ENCODE measurements at regions not wholly inside any gene's neighbourhood (a gene's known extent, or its start where the extent isn't known, plus 50 kb on each side); places are given as distances from the start of the nearest gene placed in this dataset.

- TF ChIP-seq CTCF (IDR thresholded peaks at IDR 0.05; ENCODE audit: low read depth, low read length, missing input control) (no peak), GABPA (IDR thresholded peaks at IDR 0.05 in 1 of 2, conservative IDR thresholded peaks at IDR 0.05 in 1 of 2) (no peak), REST (IDR thresholded peaks at IDR 0.05) (no peak), SP1 (IDR thresholded peaks at IDR 0.05) (no peak), JUND (IDR thresholded peaks at IDR 0.05) (no peak), MAX (IDR thresholded peaks at IDR 0.05) (no peak), HNF4A (conservative IDR thresholded peaks at IDR 0.05) (no peak), NR2F2 (IDR thresholded peaks at IDR 0.05) (no peak), FOXA1 (IDR thresholded peaks at IDR 0.05) (no peak), HNF4G (IDR thresholded peaks at IDR 0.05) (no peak), RAD21 (IDR thresholded peaks at IDR 0.05) (no peak)
Observed at GRCh38 chr6:78031228-78031627, 378.4 kb downstream of the MEI4 start.
